ENCODE measurements at regions not wholly inside any gene's neighbourhood (a gene's known extent, or its start where the extent isn't known, plus 50 kb on each side); places are given as distances from the start of the nearest gene placed in this dataset.

DNA sequence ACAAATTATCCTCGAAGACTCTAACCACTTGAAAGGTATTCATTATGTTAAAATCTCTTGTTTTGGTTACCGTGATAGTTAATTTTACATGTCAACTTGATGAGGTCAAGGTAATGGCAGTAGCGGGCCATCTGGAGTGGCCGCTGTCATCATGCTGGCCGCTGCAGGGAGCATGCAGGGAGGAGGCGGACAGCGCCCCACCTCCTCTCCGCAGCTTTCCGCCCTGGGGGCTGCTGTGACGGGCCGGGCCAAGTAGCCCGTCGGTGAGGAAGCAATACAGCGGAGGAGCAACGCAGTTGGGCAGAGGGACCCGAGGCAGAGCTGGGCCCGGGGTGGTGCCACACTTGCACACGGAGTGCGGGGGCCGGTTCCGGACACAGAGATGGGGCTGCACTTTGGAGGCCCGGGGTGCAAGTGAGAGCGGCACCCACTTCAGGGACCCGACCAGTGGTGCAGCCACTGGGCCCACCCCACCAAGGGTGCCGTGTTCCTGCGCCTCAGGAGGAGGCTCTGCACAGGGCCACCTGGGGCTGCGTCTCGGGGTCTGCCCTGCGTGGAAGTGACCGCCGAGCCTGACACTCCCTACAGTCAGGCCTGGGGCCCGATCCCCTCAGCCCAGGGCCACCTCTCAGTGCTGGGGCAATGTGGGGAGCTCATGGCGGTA is 452.4 kb downstream of the LRATD1 start:
- TF ChIP-seq EZH2 (IDR thresholded peaks at IDR 0.05) (no peak), SRF (IDR thresholded peaks at IDR 0.05; ENCODE audit: low read depth) (no peak), CEBPB (IDR thresholded peaks at IDR 0.05; ENCODE audit: low read depth) (no peak)
- TF ChIP-seq, protein P1, sequence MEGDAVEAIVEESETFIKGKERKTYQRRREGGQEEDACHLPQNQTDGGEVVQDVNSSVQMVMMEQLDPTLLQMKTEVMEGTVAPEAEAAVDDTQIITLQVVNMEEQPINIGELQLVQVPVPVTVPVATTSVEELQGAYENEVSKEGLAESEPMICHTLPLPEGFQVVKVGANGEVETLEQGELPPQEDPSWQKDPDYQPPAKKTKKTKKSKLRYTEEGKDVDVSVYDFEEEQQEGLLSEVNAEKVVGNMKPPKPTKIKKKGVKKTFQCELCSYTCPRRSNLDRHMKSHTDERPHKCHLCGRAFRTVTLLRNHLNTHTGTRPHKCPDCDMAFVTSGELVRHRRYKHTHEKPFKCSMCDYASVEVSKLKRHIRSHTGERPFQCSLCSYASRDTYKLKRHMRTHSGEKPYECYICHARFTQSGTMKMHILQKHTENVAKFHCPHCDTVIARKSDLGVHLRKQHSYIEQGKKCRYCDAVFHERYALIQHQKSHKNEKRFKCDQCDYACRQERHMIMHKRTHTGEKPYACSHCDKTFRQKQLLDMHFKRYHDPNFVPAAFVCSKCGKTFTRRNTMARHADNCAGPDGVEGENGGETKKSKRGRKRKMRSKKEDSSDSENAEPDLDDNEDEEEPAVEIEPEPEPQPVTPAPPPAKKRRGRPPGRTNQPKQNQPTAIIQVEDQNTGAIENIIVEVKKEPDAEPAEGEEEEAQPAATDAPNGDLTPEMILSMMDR (IDR thresholded peaks at IDR 0.05 in 2 of 3, conservative IDR thresholded peaks at IDR 0.05 in 1 of 3; ENCODE audit: borderline replicate concordance in 1 of 3, insufficient read depth in 1 of 3, low read depth in 2 of 3, low read length in 2 of 3), result no peak
